ENCODE measurements at regions not wholly inside any gene's neighbourhood (a gene's known extent, or its start where the extent isn't known, plus 50 kb on each side); places are given as distances from the start of the nearest gene placed in this dataset.
"Not testable (repeated sequence)": the region's sequence is repeated elsewhere in the genome, so short reads cannot be mapped to it uniquely, and the experiment has no call there.

DNA sequence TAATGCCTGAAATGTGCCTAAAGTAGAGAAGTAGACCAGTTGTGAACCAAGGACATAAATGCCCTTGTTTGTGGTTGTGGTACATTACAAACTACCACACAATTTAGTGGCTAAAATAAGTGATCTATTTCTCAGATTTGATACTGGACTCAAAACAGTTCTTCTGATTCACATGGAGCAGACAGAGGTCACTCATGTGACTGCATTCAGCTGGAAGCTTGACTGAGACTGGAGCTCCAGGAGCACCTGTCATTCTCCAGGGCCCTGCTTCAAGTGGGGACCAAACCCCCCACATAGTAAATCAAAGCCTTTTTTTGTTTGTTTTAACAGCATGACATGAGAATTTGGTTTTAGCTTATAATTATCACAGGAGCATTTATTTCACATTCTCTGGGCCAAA is 301.2 kb downstream of the OXSM start:
- Histone ChIP-seq H3K36me3 (no peaks in the 10 kb centered on the region), H3K4me1 (no peaks in the 10 kb centered on the region), H3K27me3 (no peaks in the 10 kb centered on the region), H3K9me3 (peaks cover 0 to 20% (median 0%) of the 10 kb centered on the region in 4 donors), H3K4me3 (no peak overlapping the region), H3K27ac (no peak overlapping the region)
- TF ChIP-seq POLR2A (IDR thresholded peaks at IDR 0.05) (no peak), EP300 (IDR thresholded peaks at IDR 0.05) (no peak), CTCF (IDR thresholded peaks at IDR 0.05) (no peak)
- no peak for DNase-seq (ENCODE audit: low spot score in 2 of 2)

DNA sequence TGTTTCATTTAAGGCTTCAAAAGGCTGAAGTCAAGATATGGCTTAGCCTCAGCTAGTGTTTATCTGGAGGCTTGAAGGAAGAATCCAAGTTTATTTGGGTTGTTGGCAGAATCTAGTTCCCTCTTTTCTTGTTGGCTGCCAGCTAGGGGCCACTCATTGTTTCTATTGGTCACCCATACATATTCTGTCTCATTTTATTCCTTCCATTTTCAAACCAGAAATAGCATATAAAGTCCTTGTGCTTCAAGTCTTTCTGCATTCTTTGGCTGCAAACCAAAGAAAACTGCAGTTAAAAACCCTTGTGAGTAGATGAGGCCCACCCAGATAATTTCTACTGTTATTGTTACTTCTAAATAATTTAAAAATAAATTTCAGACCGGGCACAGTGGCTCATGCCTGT is 301.7 kb downstream of the OXSM start:
- WGBS, 2 donors = 8 to 20% methylated on average over 1 of the region's 1 CpG
- TF ChIP-seq CTCF (IDR thresholded peaks at IDR 0.05) (no peak), EP300 (IDR thresholded peaks at IDR 0.05) (no peak), POLR2A (IDR thresholded peaks at IDR 0.05) (no peak)
- Histone ChIP-seq H3K36me3 (no peaks in the 10 kb centered on the region), H3K27ac (no peak overlapping the region), H3K9me3 (peaks cover 0 to 26% (median 0%) of the 10 kb centered on the region in 4 donors), H3K4me1 (no peaks in the 10 kb centered on the region), H3K27me3 (no peaks in the 10 kb centered on the region), H3K4me3 (no peak overlapping the region)
- DNase-seq (ENCODE audit: low spot score in 2 of 2) = no peak

- WGBS, 2 donors = 91 to 92% methylated on average over 4 of the region's 4 CpGs
- H3K4me3 ChIP-seq; H3K4me1 ChIP-seq; H3K27me3 ChIP-seq; DNase-seq (ENCODE audit: low spot score in 2 of 2); H3K36me3 ChIP-seq; H3K27ac ChIP-seq: not testable (repeated sequence)
- H3K9me3 ChIP-seq = peaks cover 0 to 24% (median 5%) of the 10 kb centered on the region in 4 donors
Observed at GRCh38 chr3:26097111-26097510, 307.2 kb downstream of the OXSM start.

- Histone ChIP-seq H3K27me3 (no peaks in the 10 kb centered on the region), H3K4me3 (no peak overlapping the region), H3K36me3 (no peaks in the 10 kb centered on the region), H3K4me1 (peaks cover 0 to 1% (median 0%) of the 10 kb centered on the region in 4 donors), H3K27ac (no peak overlapping the region), H3K9me3 (peaks cover 0 to 24% (median 5%) of the 10 kb centered on the region in 4 donors)
- TF ChIP-seq CTCF (IDR thresholded peaks at IDR 0.05) (no peak), EP300 (IDR thresholded peaks at IDR 0.05) (no peak), POLR2A (IDR thresholded peaks at IDR 0.05) (no peak)
- DNase-seq (ENCODE audit: low spot score in 2 of 2) = no peak
Observed at GRCh38 chr3:26099692-26100091, 309.8 kb downstream of the OXSM start.

DNA sequence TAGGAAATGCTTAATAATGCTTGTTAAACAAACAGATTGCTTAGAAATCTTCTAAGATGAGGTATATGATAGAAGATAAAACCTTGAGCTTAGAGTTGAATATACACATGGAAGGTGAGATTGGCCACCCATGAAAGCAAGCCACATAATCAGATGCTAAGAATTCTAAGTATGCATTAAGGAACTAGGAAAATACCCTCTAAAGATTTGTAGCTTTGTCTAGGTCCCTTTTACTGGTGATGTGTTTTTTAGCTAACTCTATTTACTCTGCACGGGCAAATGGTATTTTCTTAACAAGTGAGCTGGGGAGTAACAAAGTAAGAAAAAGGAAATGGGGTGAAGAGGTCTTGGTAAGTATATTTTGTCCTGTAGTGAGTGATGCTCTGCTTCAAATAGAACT is 310.3 kb downstream of the OXSM start:
- no peak for DNase-seq (ENCODE audit: low spot score in 2 of 2)
- H3K36me3 ChIP-seq = no peaks in the 10 kb centered on the region
- no peaks in the 10 kb centered on the region for H3K27me3 ChIP-seq
- 36 to 50% methylated on average over 1 of the region's 1 CpG for WGBS, 2 donors
- H3K9me3 ChIP-seq = peaks cover 0 to 24% (median 5%) of the 10 kb centered on the region in 4 donors
- no peak overlapping the region for H3K27ac ChIP-seq
- TF ChIP-seq POLR2A (IDR thresholded peaks at IDR 0.05) (no peak), EP300 (IDR thresholded peaks at IDR 0.05) (no peak), CTCF (IDR thresholded peaks at IDR 0.05) (no peak)
- H3K4me1 ChIP-seq = peaks cover 0 to 6% (median 0%) of the 10 kb centered on the region in 4 donors
- no peak overlapping the region for H3K4me3 ChIP-seq

DNA sequence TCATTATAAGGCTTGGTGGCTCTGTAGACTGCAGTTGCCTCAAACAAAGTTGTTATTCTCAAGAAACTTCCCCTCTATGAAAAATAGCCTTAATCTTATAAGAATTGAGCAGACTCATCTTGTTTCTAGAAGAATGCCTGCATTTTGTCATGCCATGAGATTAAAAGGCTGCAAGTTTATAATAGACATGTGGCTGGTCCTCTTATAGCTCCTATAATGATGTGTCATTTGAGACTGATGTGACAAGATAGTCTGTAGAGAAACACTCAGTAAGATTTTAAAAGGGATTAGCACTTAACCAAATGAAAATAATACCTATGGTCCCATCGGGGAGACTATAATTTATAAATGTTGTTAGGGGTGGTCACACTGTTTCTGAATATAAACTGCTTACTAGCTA is 312.5 kb downstream of the OXSM start:
- TF ChIP-seq EP300 (IDR thresholded peaks at IDR 0.05) (no peak), POLR2A (IDR thresholded peaks at IDR 0.05) (no peak), CTCF (IDR thresholded peaks at IDR 0.05) (no peak)
- Histone ChIP-seq H3K9me3 (peaks cover 0 to 8% (median 2%) of the 10 kb centered on the region in 4 donors), H3K27me3 (no peaks in the 10 kb centered on the region), H3K4me1 (peaks cover 0 to 14% (median 0%) of the 10 kb centered on the region in 4 donors), H3K36me3 (no peaks in the 10 kb centered on the region), H3K27ac (no peak overlapping the region), H3K4me3 (no peak overlapping the region)
- DNase-seq (ENCODE audit: low spot score in 2 of 2) = no peak
- WGBS, 2 donors = 79 to 82% methylated on average over 1 of the region's 1 CpG

Measured in tibial nerve (tissue), 4 donors.